ENCODE measurements at regions not wholly inside any gene's neighbourhood (a gene's known extent, or its start where the extent isn't known, plus 50 kb on each side); places are given as distances from the start of the nearest gene placed in this dataset.

DNA sequence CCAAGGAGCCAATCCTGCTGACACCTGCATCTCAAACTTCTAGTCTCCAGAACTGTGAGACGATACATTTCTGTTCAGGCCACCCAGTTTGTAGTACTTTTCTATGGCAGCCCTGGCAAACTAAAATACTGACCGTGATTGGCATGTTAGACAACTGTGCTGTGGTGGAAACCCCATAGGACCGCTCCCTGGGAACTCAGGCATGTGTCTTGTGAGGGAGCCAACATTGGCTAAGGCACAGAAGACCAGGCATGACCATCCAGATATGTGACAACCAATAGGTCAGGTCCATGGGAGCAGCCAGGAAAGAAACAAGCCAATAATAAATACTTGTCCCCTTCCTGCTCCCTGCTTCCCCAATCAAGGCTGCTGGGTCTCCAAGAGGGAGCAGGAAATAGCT lies 101.4 kb upstream of the MPDZ start:
- TF ChIP-seq, protein P1, sequence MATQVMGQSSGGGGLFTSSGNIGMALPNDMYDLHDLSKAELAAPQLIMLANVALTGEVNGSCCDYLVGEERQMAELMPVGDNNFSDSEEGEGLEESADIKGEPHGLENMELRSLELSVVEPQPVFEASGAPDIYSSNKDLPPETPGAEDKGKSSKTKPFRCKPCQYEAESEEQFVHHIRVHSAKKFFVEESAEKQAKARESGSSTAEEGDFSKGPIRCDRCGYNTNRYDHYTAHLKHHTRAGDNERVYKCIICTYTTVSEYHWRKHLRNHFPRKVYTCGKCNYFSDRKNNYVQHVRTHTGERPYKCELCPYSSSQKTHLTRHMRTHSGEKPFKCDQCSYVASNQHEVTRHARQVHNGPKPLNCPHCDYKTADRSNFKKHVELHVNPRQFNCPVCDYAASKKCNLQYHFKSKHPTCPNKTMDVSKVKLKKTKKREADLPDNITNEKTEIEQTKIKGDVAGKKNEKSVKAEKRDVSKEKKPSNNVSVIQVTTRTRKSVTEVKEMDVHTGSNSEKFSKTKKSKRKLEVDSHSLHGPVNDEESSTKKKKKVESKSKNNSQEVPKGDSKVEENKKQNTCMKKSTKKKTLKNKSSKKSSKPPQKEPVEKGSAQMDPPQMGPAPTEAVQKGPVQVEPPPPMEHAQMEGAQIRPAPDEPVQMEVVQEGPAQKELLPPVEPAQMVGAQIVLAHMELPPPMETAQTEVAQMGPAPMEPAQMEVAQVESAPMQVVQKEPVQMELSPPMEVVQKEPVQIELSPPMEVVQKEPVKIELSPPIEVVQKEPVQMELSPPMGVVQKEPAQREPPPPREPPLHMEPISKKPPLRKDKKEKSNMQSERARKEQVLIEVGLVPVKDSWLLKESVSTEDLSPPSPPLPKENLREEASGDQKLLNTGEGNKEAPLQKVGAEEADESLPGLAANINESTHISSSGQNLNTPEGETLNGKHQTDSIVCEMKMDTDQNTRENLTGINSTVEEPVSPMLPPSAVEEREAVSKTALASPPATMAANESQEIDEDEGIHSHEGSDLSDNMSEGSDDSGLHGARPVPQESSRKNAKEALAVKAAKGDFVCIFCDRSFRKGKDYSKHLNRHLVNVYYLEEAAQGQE (IDR thresholded peaks at IDR 0.05; ENCODE audit: insufficient replicate concordance, low read depth) = no peak
- TF ChIP-seq, protein P2, sequence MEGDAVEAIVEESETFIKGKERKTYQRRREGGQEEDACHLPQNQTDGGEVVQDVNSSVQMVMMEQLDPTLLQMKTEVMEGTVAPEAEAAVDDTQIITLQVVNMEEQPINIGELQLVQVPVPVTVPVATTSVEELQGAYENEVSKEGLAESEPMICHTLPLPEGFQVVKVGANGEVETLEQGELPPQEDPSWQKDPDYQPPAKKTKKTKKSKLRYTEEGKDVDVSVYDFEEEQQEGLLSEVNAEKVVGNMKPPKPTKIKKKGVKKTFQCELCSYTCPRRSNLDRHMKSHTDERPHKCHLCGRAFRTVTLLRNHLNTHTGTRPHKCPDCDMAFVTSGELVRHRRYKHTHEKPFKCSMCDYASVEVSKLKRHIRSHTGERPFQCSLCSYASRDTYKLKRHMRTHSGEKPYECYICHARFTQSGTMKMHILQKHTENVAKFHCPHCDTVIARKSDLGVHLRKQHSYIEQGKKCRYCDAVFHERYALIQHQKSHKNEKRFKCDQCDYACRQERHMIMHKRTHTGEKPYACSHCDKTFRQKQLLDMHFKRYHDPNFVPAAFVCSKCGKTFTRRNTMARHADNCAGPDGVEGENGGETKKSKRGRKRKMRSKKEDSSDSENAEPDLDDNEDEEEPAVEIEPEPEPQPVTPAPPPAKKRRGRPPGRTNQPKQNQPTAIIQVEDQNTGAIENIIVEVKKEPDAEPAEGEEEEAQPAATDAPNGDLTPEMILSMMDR (IDR thresholded peaks at IDR 0.05; ENCODE audit: insufficient read depth, low read length) = no peak
